Left lung (tissue), 4 donors: ENCODE measurements at regions not wholly inside any gene's neighbourhood (a gene's known extent, or its start where the extent isn't known, plus 50 kb on each side); places are given as distances from the start of the nearest gene placed in this dataset.
A peak's percentile ranks its signal among the peaks of the same experiment; 100 is the strongest.

Source experiments
- ATAC-seq: fragments of 200-7000 bp; cut with Tn5 transposase; one replicate; pipeline ENCODE4 v1.9.1; 2020; ENCODE audit warnings: moderate library complexity
- DNase-seq, 4 donors: peaks; one replicate each; pipeline ENCODE4 v3.0.0-alpha.2; 2013 to 2020
- H3K27ac ChIP-seq, 2 donors: fragments of 200-600 bp; sonication (generic) in 1 of 2; one replicate each; pipeline versions ENCODE4 v1.5.0 to v1.8.0; 2020 to 2021
- H3K27me3 ChIP-seq, 2 donors: fragments of 200-600 bp; sonication (generic) in 1 of 2; one replicate each; pipeline versions ENCODE4 v1.5.0 to v1.8.0; 2020 to 2021
- H3K36me3 ChIP-seq, 2 donors: fragments of 200-600 bp; sonication (generic) in 1 of 2; one replicate each; pipeline versions ENCODE4 v1.5.0 to v1.8.0; 2020 to 2021
- H3K4me1 ChIP-seq, 2 donors: fragments of 200-600 bp; one replicate each; pipeline ENCODE4 v1.8.0; 2021
- H3K4me3 ChIP-seq, 2 donors: fragments of 200-600 bp; sonication (generic) in 1 of 2; one replicate each; pipeline versions ENCODE4 v1.5.0 to v1.8.0; 2020 to 2021; ENCODE audit warnings: mild to moderate bottlenecking in 1 of 2
- H3K9me3 ChIP-seq, 2 donors: fragments of 200-600 bp; sonication (generic) in 1 of 2; one replicate each; pipeline versions ENCODE4 v1.5.0 to v1.8.0; 2020 to 2021
- intact Hi-C, 2 donors: fragments of 100-400 bp; cut with DNase I; formaldehyde crosslinking; loops; one replicate each; pipeline versions ENCODE4 v1.11.2 to v1.14.2; 2022
- TF ChIP-seq, protein P1 (sequence below), 2 donors: fragments of 200-600 bp; sonication (generic) in 1 of 2; IDR thresholded peaks; one replicate each; pipeline versions ENCODE4 v1.5.0 to v1.8.0; 2021; ENCODE audit warnings: antibody characterized with exemption in 2 of 2
- donor health status: DM: no; HTN: yes; CAD: no.
- donor health status: DM: no; HTN: no; CAD: no.

DNA sequence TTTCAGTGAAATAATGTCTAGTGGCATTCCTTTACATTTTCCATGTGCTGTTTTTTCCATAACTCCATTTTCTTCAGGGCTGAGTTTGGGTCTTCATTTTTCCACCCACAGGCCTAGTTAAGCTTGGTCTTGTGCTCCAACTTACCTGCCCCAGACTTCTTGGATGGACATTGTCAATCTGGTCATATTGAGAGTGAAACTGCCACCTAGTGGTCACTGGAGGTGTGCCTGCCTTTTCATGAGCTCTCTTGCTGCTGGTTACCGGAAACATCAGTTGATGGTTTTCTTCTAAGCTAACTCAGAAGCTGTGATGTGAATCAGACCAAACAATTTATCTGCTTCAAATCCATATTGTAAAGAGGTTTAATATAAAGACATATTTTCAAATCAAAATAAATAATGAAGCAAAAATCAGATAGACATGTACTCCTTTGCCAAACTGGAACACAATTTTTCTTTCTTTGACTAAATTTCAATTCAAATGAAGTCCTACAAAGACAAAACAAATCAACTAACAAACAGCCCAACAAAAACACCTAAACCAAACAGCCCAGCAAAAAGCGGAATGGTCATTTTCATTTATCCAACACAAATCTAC lies 135.1 kb upstream of the RASGRP1 start:
- ATAC-seq (peak; percentile 84), DNase-seq (peak in 3 of 4 donors; percentile 27 to 51 (median 45))
- intact Hi-C loops = loop anchor here in 1 of 2 donors (10.0 kb wide), 1 partner anchor 225 kb away; no protein-coding TSS in a partner anchor

DNA sequence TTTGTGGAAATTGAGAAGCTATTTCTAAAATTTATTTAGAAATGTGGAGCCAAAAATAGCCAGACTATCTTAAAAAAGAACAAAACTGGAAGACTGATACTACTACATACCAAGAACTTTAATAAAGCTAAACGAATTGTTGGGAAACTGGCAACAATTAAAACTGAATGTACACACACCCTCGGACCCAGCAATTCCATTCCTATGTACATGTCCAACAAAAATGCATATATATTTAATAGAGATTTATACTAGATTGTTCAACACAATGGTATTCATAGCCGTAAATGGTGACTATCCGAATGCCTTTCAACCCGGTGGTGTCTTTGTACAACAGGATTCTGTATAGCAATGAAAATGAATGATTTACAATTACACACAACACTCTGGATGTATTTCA lies 136.5 kb upstream of the RASGRP1 start:
- peaks cover under 1 to 11% of the 10 kb centered on the region in 2 donors for H3K27me3 ChIP-seq
- no peaks in the 10 kb centered on the region for H3K36me3 ChIP-seq
- no peak for DNase-seq
- TF ChIP-seq, protein P1, sequence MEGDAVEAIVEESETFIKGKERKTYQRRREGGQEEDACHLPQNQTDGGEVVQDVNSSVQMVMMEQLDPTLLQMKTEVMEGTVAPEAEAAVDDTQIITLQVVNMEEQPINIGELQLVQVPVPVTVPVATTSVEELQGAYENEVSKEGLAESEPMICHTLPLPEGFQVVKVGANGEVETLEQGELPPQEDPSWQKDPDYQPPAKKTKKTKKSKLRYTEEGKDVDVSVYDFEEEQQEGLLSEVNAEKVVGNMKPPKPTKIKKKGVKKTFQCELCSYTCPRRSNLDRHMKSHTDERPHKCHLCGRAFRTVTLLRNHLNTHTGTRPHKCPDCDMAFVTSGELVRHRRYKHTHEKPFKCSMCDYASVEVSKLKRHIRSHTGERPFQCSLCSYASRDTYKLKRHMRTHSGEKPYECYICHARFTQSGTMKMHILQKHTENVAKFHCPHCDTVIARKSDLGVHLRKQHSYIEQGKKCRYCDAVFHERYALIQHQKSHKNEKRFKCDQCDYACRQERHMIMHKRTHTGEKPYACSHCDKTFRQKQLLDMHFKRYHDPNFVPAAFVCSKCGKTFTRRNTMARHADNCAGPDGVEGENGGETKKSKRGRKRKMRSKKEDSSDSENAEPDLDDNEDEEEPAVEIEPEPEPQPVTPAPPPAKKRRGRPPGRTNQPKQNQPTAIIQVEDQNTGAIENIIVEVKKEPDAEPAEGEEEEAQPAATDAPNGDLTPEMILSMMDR (IDR thresholded peaks at IDR 0.05) = no peak
- ATAC-seq = no peak
- H3K27ac ChIP-seq = no peak overlapping the region
- intact Hi-C loops = no loop called here
- H3K4me3 ChIP-seq = no peak overlapping the region
- H3K9me3 ChIP-seq = no peaks in the 10 kb centered on the region
- no peaks in the 10 kb centered on the region for H3K4me1 ChIP-seq

More for the DNA sequence above, 135.1 kb upstream of the RASGRP1 start:
- no peaks in the 10 kb centered on the region for H3K36me3 ChIP-seq
- H3K9me3 ChIP-seq = no peaks in the 10 kb centered on the region
- TF ChIP-seq, protein P1 (IDR thresholded peaks at IDR 0.05) = peak; percentile 83 to 85
- no peaks in the 10 kb centered on the region for H3K27me3 ChIP-seq
- H3K4me3 ChIP-seq = no peak overlapping the region
- no peak overlapping the region for H3K27ac ChIP-seq
- no peaks in the 10 kb centered on the region for H3K4me1 ChIP-seq

DNA sequence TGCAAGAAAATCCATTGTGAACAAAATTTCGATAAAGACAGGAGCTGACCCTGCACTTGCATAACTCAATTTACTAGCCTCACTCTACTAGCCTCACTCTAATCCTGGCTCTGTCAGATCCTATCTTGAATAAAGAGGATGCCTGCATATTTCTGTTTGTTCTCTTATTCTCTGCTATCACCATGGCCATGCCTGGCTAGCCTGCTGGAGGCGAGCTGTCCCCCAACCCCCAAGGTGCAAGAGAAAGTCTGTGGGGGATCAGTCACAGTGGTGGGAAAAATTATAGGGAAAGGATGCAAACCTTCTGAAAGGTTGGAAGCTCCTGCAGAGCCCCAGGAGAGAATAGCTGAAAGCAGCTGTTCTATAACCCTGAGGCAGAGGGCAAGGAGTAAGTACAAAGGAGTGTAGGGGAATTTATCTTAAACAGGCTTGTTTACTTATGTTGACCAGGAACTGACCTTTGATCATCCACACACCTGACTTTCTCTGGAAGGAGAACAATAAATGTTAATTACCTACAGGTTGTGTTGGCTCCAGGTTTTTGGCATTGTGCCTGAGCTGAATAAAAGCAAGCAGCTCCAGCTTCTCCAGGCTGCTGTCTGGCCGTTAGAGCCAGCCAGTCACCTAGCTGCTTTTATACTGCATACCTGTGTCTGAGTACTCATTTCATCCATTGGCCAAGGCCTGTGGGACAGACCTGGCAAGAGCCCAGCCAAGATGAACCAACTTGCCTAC lies 137.7 kb upstream of the RASGRP1 start:
- Histone ChIP-seq H3K27ac (no peak overlapping the region), H3K36me3 (no peaks in the 10 kb centered on the region), H3K27me3 (peaks cover 4 to 11% of the 10 kb centered on the region in 2 donors), H3K4me1 (no peaks in the 10 kb centered on the region), H3K4me3 (no peak overlapping the region), H3K9me3 (no peaks in the 10 kb centered on the region)
- ATAC-seq = no peak
- TF ChIP-seq, protein P1 (IDR thresholded peaks at IDR 0.05) = no peak
- intact Hi-C loops = no loop called here
- DNase-seq = no peak

DNA sequence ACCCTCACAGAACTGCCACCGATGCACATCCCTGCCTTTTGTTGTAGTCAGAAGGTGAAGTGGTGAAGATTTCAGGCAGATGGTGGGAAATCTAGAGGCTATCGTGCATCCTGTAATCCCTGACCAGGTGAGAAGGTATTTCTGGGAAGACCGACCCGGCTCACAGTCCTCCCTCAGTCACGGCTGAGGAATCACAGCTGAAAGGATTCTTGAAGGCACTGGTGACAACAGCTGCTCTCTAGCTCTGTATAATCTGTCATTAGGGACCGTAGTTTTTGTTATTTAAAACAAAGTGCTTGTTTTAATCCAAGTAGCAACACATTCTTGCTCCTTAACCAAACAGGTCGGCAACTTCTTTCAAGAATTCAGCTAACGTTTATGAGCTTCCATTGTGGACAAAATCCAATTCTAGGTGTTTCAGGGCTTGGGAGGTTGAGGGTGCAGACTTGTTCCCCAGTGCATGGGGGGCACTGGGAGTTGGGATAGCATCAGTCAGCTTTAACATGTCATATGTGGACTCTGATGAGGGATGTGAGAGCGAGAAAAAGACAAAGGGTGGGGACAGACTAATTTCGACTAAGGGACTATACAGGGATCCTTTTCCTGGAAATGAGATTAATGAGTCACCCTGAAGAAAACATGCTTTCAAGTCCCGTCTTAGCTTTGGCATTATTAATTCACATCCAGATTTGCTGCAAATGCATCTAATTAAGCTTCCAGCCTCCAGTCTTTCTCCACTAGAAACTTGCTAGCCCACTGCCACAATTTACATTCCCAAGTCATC lies 141.0 kb upstream of the RASGRP1 start:
- no peak for DNase-seq
- Histone ChIP-seq H3K9me3 (no peaks in the 10 kb centered on the region), H3K27me3 (peaks cover 4 to 11% of the 10 kb centered on the region in 2 donors), H3K36me3 (no peaks in the 10 kb centered on the region), H3K27ac (no peak overlapping the region), H3K4me1 (no peaks in the 10 kb centered on the region), H3K4me3 (no peak overlapping the region)
- TF ChIP-seq, protein P1 (IDR thresholded peaks at IDR 0.05) = no peak
- ATAC-seq = no peak
- intact Hi-C loops = no loop called here

DNA sequence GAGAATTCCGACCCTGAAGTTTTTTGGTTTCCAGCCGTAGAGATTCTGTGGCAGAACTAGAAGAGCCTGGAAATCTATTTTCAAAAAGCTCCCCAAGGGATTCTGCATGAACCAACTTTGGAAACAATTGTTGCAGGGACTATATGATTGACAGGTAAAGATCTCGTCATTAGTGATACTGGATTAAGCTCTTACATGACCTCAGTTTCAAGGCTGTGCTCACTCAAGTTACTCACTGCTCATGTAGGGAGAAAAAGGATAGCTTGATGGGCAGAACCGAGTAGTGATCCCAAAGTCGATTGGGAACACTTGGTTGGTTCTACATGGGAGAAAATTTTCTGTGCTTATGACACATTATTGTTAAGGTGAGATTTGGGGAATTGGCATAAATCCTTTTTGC lies 142.3 kb upstream of the RASGRP1 start:
- intact Hi-C loops = no loop called here
- peaks cover 4 to 11% of the 10 kb centered on the region in 2 donors for H3K27me3 ChIP-seq
- H3K4me3 ChIP-seq = no peak overlapping the region
- no peaks in the 10 kb centered on the region for H3K9me3 ChIP-seq
- ATAC-seq = no peak
- no peaks in the 10 kb centered on the region for H3K36me3 ChIP-seq
- H3K27ac ChIP-seq = no peak overlapping the region
- H3K4me1 ChIP-seq = no peaks in the 10 kb centered on the region
- DNase-seq = no peak
- TF ChIP-seq, protein P1 (IDR thresholded peaks at IDR 0.05) = no peak
